Esophagus squamous epithelium (tissue), 4 donors: ENCODE measurements at regions not wholly inside any gene's neighbourhood (a gene's known extent, or its start where the extent isn't known, plus 50 kb on each side); places are given as distances from the start of the nearest gene placed in this dataset.
"Not testable (repeated sequence)": the region's sequence is repeated elsewhere in the genome, so short reads cannot be mapped to it uniquely, and the experiment has no call there.

Experiments used
- POLR2A ChIP-seq, 4 donors: fragments of 450-650 bp; IDR thresholded peaks; one replicate each; pipeline ENCODE4 v1.6.1; 2017; ENCODE audit warnings: antibody characterized with exemption in 4 of 4, mild to moderate bottlenecking in 4 of 4, moderate library complexity in 3 of 4
- TF ChIP-seq, protein P1 (sequence below), 6 experiments: fragments of 450-650 bp in 4 of 6; fragments of 200-600 bp in 2 of 6; sonication (generic) in 2 of 6; IDR thresholded peaks; one replicate each; pipeline ENCODE4 v1.5.1; 2016 to 2019; ENCODE audit warnings: antibody characterized with exemption in 6 of 6, mild to moderate bottlenecking in 4 of 6, moderate library complexity in 4 of 6

DNA sequence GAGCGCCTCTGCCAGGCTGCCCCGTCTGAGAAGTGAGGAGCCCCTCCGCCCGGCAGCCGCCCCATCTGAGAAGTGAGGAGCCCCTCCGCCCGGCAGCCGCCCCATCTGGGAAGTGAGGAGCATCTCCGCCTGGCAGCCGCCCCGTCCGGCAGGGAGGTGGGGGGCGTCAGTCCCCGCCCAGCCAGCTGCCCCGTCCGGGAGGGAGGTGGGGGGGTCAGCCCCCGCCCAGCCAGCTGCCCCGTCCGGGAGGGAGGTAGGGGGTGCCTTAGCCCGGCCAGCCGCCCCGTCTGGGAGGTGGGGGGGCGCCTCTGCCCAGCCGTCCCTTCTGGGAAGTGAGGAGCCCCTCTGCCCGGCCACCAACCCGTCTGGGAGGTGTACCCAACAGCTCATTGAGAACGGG is 75.4 kb upstream of the DIO2 start:
- TF ChIP-seq, protein P1, sequence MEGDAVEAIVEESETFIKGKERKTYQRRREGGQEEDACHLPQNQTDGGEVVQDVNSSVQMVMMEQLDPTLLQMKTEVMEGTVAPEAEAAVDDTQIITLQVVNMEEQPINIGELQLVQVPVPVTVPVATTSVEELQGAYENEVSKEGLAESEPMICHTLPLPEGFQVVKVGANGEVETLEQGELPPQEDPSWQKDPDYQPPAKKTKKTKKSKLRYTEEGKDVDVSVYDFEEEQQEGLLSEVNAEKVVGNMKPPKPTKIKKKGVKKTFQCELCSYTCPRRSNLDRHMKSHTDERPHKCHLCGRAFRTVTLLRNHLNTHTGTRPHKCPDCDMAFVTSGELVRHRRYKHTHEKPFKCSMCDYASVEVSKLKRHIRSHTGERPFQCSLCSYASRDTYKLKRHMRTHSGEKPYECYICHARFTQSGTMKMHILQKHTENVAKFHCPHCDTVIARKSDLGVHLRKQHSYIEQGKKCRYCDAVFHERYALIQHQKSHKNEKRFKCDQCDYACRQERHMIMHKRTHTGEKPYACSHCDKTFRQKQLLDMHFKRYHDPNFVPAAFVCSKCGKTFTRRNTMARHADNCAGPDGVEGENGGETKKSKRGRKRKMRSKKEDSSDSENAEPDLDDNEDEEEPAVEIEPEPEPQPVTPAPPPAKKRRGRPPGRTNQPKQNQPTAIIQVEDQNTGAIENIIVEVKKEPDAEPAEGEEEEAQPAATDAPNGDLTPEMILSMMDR (IDR thresholded peaks at IDR 0.05), result not testable (repeated sequence)
- TF ChIP-seq POLR2A (IDR thresholded peaks at IDR 0.05), result not testable (repeated sequence)
